ENCODE measurements at regions not wholly inside any gene's neighbourhood (a gene's known extent, or its start where the extent isn't known, plus 50 kb on each side); places are given as distances from the start of the nearest gene placed in this dataset.

DNA sequence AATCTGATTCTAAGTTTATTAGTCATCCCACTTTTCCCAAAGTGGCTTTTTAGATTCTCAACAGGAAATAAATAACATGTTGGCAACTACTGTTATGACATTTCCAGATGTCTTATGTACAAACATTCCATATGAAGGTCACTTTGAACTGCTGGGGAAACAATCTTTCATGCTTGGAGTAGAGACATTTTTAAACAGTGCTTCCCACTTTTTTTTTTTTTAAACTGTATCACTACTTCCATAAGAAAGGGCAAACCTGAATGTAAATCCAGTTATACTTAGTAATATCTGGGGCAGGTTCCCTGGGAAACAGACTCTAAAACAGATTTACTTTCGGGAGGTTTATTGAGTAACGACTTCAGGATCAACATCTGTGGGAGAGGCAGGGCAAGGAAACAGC lies 473.8 kb downstream of the TAFA4 start:
- no peak for DNase-seq

DNA sequence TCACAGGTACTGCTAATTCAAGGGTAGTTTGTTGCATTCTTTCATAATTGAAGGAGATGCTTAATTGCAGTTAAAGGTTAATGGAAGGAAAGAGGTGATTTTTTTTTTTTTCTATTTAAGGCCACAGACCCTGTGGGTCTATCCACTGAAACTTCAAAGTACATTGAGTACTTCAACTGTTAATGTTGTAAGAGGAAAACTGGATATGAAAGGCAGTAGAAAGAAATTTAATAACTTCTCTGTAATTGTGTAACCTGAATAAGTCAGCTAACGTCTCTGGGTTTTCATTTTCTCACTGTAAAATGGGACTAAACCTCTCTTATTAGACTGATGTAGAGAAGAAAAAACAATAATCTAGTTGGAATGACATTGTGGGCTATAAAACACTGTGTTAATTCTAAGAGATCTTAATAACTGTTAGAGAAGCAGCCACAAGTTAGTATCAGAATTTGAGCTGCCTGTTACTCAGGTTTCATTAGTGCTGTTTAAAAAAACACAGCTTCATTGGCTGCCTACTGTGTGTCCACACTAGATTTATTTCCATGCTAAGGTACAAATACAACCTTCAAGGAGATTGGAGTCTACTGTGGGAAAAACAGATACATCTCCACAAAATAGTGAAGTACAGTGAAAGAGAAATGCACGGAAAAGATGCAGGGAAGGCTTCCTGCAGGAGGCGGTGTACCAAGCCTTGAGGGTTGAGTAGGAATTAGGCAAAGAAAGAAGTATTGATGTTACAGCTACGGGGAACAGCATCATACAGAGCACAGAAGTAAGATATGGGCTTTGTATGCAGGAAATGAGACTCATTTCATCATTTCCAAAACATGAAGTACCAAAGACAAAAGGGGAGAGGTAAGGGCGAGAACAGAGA lies 483.6 kb downstream of the TAFA4 start:
- no peak for DNase-seq

DNA sequence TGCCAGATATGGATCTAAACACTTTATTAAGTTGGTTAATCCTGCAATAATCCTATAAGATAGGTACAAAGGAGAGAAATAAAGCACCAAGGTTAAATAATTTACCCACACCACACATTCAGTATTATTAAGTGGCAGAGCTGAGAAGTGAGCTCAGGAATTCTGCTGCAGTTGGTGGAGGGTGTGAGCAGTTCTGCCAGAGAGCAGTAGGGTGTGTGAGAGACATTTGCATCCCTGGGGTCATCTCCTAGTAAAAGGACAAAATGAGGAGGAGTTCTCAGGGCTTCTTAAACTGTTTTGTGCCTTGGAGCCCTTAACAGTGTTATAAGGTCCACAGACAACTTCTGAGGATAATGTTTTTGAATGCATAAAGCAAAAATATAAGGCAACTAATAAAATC lies 484.5 kb downstream of the TAFA4 start:
- DNase-seq = no peak

DNA sequence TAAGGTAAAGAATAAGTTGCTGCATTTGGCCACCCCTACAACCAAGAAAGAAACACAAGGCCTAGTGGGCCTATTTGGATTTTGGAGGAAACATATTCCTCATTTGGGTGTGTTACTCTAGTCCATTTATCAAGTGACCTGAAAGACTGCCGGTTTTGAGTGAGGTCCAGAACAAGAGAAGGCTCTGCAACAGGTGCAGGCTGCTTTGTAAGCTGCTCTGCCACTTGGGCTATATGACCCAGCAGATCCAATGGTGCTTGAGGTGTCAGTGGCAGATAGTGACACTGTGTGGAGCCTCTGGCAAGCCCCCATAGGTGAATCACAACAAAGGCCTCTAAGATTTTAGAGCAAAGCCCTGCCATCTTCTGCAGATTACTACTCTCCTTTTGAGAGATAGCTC lies 491.3 kb downstream of the TAFA4 start:
- no peak for DNase-seq

DNA sequence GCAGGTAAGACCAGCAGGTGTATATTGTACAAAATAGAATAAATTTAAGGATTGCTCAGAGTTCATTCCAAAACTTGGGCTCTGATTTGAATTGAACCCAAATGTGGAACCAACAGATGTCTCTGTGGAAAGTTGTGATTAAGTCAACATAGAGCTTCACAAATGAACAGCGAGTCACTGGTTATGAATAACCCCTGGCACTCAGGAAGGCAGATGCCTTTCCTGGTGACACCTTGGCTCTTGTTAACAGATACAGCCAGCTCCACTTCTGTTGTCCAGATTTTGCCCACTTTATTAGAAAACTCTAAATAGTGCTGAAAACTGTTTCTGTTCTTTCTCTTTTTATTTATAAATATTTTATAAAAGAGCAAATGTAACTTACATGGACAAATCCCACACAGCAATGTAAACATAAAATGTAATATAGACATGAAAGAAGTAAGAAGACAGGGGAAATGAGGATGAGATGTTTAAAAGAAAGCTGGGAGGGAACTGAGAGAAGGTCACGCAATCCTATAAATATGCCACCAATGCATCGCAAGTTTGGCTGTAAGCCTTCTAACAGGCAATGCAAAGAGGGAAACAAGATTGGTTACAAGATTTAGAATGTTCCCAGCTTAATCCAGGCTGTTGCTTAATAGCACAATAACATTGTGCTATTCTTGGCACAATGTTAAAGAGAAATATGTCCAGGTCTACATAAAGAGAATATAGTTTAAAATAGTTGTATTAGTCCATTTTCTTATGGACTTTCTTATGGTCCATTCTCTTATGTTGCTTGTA lies 495.5 kb downstream of the TAFA4 start:
- no peak for DNase-seq

DNA sequence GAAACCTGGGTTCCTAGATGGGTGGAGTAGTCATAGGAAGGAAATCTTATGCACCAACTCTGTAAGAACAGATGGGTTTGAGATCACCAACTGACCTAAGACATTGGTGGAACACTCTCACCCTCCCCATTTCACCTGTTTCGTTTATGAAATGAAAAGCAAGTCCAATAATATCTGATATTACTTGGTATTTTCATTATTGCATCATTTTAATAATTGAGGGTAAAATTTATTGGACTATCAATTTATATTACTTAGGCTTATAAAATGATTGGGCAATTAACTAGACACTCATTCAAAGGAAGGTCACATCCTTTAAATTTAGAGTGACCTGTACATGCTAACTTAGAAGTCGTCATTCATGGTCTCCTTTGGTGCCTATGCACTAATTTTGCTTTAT lies 503.9 kb downstream of the TAFA4 start:
- no peak for DNase-seq

DNA sequence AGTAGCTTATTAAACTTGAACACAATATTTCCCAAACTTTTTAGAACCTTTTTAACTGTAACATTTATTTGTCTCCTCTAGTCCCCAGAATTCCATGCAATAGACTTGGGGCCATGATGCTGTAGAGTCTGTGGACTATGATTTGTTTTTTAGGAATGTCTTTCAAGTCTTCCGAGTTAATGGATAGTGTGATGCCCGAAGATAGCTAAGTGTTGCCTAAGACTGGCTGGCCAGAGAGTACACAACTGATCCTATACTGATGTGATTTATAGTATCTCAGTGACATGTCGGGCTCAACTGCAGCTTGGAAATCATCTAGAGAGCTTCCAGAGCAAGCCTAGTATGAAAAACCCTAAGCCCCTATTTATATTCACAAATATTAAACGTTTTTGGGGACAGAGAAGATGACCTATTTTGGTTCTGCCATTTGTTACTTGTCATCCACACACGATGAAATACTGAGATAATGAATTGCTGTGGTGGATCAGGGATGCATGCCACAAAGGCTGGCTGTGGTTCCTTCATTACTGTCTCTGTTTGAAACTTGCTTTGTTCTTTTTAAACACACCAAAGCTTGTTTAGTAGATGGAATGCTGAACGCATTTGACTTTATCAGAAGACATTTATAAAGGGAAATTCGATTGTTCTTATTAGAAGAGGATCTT lies 507.4 kb downstream of the TAFA4 start:
- DNase-seq = no peak

DNA sequence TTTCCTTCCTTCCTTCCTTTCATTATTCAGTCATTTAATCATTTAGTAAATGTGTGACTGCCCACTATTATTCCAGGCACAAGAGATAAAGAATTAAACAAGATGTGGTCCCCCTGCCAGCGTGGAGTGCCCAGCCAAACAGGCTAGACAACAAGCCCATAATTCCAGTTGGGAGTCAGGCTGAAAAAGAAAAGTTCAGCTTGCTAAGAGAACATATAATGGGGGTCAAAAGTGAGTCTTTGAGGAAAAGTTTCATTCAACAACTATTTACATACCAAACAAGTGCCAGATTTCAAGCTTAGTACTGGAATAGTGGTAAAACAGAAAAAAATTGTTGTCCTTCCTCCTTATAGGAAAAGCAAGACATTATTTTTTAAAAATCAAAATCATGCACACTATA lies 523.7 kb downstream of the TAFA4 start:
- DNase-seq = no peak

DNA sequence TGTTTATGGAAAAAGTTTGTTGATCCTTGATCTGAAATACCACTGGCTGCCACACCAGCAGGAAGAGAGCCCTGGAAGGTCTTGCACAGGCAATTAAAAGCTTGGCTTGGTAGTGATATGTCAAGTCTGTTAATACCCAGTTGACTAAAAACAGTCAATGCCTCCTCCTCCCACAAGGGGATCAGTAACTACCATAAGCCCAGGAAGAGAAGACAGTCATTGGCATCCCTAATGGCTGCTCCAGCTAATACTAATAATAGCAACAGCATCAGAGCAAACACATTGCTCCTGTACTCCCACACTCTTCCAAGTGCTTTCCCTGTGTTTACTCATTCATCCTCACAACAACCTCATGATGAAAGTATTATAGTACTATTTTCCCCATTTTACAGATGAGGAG lies 528.6 kb downstream of the TAFA4 start:
- DNase-seq = no peak

DNA sequence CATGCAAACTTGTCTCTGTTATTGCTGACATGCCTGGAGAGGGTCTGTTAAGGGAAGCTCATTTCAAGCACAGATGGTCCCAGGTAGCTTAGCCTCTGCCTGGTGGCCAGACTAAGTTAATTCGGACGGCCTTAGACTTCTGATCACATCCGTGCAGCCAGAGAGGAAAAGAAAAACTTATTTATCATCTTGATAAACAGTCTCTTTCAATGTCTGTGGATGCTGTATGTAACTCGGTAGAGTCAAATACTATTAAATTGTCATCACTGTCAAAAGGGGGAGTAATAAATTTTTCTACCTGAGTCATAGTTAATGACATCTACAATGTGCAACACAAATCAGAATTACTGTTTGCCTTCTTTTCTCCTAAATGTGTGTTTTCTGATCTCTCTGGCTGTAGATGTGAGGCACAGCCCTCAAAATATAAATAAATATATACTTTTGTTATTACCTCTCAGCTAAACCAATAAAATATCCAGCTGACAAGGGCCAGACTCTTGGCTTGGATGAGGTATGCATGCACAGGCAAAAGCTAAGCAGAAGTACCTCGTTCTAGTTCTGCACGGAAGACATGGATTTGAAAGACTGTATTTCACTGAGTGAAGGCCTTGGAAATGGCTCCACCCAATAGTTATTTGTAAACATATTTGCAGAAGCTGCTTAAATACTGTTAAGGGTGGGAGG lies 530.0 kb downstream of the TAFA4 start:
- DNase-seq = no peak

DNA sequence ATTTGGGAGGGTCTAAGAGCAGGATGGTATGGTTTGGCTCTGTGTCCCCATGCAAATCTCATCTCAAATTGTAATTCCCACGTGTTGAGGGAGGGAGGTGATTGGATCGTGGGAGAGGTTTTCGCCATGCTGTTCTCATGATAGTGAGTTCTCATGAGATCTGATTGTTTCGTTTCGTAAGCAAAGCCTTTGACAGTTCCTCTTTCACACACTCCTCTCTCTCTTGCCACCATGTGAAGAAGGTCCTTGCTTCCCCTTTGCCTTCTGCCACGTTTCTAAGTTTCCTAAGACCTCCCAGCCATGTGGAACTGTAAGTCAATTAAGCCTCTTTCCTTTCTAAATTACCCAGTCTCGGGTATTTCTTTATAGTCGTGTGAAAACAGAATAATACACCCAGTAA lies 553.7 kb downstream of the TAFA4 start:
- DNase-seq = no peak

DNA sequence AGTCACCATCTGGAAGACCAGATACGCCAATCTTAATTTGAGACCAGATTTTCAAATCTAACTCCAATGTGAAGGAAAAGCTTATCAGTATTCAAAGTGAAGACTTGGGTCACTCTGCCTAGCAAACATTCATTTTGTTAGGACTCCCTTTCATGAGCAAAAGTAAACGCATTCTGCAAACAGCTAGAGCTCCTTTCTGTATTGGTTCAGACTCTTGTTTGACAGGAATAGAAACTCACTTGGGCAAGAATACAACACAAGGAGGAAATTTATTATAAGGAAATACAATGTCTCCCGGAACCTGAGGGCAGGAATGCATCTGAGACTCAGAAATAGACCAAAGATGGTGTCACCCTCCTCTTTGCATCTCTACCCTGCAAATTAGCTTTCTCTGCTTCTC lies 558.6 kb downstream of the TAFA4 start:
- DNase-seq = no peak

DNA sequence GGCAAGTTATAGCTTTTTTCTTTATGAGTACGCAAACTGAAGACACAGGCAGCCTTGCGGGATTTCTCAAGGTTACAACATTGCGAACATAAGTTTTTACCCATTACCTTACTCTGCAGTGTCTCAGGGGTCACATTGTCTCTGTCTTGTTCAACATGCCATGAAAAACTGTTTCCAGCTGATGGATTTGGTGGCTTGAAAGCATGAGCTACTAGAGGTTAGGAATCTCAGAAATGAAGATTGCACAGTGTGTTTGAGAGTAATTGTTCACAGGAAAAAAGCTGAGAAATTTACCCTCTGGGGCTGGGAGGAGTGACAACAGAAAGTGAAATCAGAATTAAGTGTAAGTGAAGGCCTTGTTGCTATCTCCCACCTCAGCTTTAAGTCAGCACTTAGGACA lies 568.6 kb downstream of the TAFA4 start:
- no peak for DNase-seq

DNA sequence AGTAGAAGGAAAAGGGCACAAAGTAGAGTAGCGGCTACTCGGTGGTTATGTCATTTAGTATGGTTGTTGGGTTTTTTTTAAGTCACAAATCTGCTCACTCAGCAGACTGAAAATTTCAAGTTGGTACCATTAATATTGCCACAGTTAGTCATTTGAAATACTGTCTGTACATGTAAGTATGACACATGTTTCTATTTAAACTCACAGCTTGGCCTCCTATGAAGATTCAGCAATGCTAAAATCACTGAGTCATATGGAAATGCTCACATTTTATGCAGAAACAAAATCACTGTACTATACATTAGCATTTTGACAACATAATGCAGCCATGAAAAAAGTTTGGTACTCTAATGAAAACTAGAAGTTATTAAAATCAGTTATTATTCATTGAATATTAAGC lies 571.9 kb downstream of the TAFA4 start:
- DNase-seq = no peak

DNA sequence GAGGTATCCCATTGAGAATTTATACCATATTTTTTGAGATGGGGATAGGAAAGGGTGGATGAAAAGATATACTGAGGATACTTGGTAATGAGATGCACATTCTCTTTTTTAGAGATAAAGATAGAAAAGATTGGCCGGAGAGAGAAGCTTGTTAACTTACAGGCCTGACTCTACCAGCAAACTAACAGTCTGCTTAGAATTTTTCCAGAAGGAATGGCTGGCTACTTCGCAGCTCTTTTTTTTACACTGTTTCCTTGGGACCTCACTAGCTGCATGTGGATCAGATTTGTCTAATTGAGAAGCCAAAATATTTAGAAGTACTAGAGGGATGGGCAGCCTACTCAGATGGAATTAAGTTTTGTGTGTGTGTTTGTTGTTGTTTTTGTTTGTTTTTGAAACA lies 586.6 kb downstream of the TAFA4 start:
- no peak for DNase-seq

DNA sequence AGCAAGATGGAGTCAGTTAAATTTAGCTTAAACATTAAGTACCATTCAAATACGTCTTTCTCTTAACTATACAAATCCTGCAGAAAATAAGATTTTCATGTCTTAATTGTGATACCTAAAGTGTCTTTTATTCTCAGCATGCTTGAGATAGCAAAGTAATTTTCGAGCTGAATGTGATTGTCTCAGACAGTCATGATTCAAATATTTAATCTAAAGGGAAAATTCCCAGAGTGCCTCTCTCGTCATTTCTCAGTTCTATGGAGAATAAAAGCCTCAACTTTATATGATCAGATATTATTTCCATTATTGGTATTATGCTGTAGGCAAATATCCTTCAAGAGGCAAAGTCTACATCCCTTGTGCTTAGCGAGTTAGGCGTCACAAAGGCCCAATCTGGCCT lies 589.9 kb downstream of the TAFA4 start:
- no peak for DNase-seq

DNA sequence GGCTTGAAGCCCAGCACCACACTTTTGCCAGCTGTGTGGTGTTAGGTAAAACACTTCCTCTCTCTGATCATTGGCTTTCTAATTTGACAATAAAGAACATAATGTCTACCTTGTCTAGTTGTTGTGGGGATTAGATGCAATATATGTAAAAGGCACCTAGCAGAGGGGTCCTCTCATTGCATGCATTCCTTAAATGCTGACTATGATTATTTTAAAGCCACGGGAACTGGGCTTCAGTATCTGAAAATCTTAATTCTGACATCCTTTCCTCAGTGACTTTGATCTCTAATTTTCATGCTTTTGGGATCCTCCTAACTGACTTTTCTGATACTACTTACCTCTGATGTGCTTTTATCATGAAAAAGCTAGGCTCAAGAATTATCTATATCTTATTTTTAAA lies 596.3 kb downstream of the TAFA4 start:
- DNase-seq = no peak

DNA sequence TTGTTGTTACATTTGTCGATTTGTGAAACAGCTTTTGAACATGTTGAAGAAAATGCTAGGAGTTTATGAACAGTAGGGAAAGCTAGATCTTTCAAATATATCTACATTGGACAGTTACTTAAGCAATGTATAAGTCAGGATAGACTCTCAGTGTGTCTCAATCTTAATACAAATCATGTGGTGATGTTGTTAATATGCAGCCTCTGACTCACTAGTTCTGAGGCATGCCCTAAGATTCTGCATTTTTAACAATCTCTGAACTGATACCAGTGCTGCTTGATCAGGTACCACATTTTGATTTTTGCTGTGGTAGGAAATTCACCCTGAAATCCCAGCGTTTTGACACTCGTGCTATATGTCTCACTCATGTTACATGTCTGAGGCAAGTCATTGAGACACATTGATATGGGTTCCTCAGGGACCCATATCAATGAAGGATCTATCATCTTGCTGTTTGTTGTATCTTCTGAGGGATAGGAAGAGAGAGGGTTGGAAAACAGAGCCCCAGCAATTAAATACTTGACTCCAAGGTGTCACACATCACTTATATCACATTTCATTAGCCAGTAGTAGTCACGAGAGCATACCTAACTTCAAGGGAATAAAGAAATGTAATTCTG lies 597.9 kb downstream of the TAFA4 start:
- DNase-seq = no peak

DNA sequence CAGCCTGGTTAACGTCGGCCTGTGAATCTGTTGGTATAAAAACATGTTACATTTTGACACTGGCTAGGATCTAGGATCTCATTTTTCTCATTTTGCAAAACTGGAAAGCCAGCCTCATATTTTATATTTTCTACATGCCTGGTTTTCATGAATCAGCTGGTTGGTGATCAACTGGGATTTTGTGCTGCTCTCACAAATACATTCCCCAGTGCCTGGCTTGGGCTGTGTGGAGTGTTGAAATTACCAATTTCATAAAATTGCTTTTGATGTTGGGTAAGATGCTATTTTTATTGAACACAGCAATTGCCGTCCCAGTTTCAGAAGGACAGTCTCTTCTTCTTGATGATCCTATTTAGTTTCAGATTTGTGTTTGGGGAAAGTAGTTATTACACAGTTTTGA lies 604.3 kb downstream of the TAFA4 start:
- DNase-seq = no peak

DNA sequence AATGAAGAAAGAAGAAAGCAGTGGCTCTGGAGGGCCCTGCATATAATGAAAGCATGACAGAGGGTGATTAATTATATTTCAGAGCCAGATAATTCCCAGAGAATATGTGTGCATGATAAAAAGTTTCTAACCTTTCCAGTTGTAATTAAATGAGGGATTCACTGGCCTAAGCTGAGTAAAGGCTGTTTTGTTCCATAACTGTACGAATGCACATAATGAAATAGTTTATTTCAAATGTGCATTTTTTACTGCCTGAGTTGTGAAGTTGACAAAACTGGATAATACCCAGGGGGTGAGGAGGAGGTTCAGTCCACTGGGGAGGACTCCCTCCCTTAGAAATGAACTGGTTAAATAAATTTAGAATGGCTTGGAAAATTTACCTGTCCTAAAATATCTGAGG lies 616.4 kb downstream of the TAFA4 start:
- no peak for DNase-seq

DNA sequence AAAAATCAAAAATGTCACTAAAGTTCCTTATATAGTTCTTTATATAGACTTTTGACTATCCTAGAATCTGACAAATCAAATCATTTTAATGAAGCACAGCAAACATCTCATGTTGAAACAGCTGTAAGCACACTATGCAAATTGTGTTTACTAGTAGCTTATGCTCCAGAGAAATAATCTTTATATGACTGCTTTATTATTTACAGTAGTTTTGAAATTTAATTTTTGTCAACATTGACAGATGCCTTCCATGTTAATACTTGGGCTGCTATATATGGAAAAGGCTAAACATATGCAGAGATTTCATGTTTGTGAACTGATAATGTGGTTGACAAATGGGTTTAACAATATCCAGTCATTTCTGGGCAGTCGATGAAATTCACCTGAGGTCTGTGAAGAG lies 616.8 kb downstream of the TAFA4 start:
- DNase-seq = no peak

DNA sequence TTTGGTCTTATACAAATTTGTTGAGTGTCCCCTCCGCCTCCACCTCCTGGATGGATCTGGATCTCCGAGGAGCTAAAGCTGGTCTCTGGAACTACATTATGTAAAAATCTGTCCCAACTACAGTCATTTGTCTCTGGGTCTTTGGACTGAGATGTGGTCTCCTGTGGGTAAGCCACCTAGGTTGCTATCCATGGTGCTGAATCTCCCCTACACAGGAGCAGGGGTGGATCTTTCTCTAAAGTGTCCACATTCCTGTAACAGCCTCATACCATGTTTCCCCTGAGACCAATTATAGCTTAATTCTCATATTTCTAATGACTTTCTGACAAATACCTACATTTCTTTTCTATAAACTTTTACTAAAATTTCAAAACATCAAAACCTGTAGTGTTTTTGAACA lies 625.8 kb downstream of the TAFA4 start:
- no peak for DNase-seq

DNA sequence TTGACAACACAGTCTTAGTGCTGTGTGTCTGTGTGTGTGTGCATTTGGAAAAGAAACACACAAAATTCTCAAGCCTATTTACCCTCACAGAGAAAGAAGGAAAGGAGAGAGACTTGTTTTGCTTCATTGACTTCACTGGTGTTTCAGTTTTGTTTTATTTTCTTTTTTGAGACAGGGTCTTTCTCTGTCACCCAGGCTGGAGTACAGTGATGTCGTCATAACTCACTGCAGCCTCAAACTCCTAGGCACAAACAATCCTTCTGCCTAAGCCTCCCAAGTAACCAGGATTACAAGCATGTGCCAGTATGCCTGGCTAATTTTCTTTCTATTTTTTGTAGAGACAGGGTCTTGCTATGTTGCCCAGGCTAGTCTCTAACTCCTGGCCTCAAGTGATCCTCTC lies 636.9 kb downstream of the TAFA4 start:
- no peak for DNase-seq
